ENCODE measurements at regions not wholly inside any gene's neighbourhood (a gene's known extent, or its start where the extent isn't known, plus 50 kb on each side); places are given as distances from the start of the nearest gene placed in this dataset.

- no peak for TF ChIP-seq EP300 (IDR thresholded peaks at IDR 0.05)
- TF ChIP-seq POLR2A (IDR thresholded peaks at IDR 0.05) = no peak
- TF ChIP-seq CTCF (IDR thresholded peaks at IDR 0.05) = no peak
These were observed 80.3 kb upstream of the SESTD1 start for GRCh38 chr2:179344970-179345369.

All from stomach (tissue), 4 donors.